ENCODE measurements at regions not wholly inside any gene's neighbourhood (a gene's known extent, or its start where the extent isn't known, plus 50 kb on each side); places are given as distances from the start of the nearest gene placed in this dataset.

GRCh38 chr4:162952232-162952631 lies 214.5 kb downstream of the NAF1 start:
- no peak for TF ChIP-seq CTCF (IDR thresholded peaks at IDR 0.05; ENCODE audit: extremely low read depth, missing control alignments)
- DNase-seq (ENCODE audit: low spot score), result no peak

- DNase-seq (ENCODE audit: low spot score), result no peak
- TF ChIP-seq CTCF (IDR thresholded peaks at IDR 0.05; ENCODE audit: extremely low read depth, missing control alignments), result no peak
These were observed 221.0 kb downstream of the NAF1 start for GRCh38 chr4:162945713-162946112.

GRCh38 chr4:162943263-162943662 lies 223.4 kb downstream of the NAF1 start:
- DNase-seq (ENCODE audit: low spot score), result no peak
- TF ChIP-seq CTCF (IDR thresholded peaks at IDR 0.05; ENCODE audit: extremely low read depth, missing control alignments), result no peak

- TF ChIP-seq CTCF (IDR thresholded peaks at IDR 0.05; ENCODE audit: extremely low read depth, missing control alignments), result no peak
These were observed 227.8 kb downstream of the NAF1 start for GRCh38 chr4:162938738-162939485.

GRCh38 chr4:162935214-162935613 lies 231.5 kb downstream of the NAF1 start:
- no peak for DNase-seq (ENCODE audit: low spot score)
- no peak for TF ChIP-seq CTCF (IDR thresholded peaks at IDR 0.05; ENCODE audit: extremely low read depth, missing control alignments)

More at GRCh38 chr4:162938738-162939485, 227.8 kb downstream of the NAF1 start:
- no peak for DNase-seq (ENCODE audit: low spot score)

- no peak for DNase-seq (ENCODE audit: low spot score)
- TF ChIP-seq CTCF (IDR thresholded peaks at IDR 0.05; ENCODE audit: extremely low read depth, missing control alignments), result no peak
These were observed 235.4 kb downstream of the NAF1 start for GRCh38 chr4:162931286-162931685.

GRCh38 chr4:162921178-162921785 lies 245.4 kb downstream of the NAF1 start:
- DNase-seq (ENCODE audit: low spot score), result no peak
- no peak for TF ChIP-seq CTCF (IDR thresholded peaks at IDR 0.05; ENCODE audit: extremely low read depth, missing control alignments)
